SH-SY5Y (cell line): ENCODE measurements at regions not wholly inside any gene's neighbourhood (a gene's known extent, or its start where the extent isn't known, plus 50 kb on each side); places are given as distances from the start of the nearest gene placed in this dataset.

Source experiments
- GATA2 ChIP-seq: IDR thresholded peaks from 2 replicates; pipeline ENCODE4 v1.6.1; 2011; ENCODE audit warnings: mild to moderate bottlenecking, low read depth, low read length
- GATA3 ChIP-seq: IDR thresholded peaks from 2 replicates; pipeline ENCODE4 v1.6.1; 2011; ENCODE audit warnings: low read depth, mild to moderate bottlenecking, low read length, moderate library complexity

DNA sequence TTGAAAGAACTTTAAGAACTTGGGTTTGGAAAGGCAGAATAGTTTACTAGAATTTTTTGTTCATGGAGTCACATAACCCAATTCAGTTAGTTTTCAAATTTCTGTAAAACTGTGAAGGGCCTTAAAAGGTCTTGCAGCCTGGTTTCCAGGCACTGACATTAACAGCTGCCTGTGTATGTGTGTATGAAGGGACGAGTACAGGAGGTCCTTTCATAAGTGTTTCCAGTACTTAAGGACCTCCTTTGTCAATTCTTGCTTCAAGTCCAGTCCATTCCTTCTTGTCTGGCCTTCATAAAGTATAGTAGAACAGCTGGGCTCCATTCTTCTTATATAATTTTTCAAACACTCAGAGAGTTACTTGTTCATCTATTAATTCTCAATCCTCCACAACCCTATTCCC is 136.5 kb downstream of the NR4A2 start:
- TF ChIP-seq GATA3, result no peak
- TF ChIP-seq GATA2, result no peak
